ENCODE measurements at regions not wholly inside any gene's neighbourhood (a gene's known extent, or its start where the extent isn't known, plus 50 kb on each side); places are given as distances from the start of the nearest gene placed in this dataset.

DNA sequence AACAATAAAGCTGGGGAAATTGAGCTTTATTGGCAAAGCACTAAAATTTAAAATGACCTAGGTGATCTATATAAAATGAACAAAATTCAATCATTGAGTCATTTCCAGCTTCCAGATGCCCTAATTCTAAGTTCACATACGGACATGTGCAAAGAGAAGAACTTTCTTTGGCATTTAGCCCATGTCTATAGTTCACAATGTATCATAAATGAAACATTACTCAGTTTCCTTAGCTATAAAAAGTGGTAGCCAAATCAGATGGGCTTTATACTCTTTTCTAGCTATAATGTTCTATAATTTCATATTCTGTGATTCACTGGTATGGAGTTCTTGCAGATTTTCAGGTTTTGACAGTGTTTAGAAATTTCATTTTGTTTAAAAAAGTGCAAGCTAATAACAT, 327.4 kb downstream of the KCTD8 start:
- DNase-seq (ENCODE audit: low spot score) (no peak), ATAC-seq (no peak)
- intact Hi-C loops (cut with DNase I): no loop called here
